ENCODE measurements at regions not wholly inside any gene's neighbourhood (a gene's known extent, or its start where the extent isn't known, plus 50 kb on each side); places are given as distances from the start of the nearest gene placed in this dataset.
A peak's percentile ranks its signal among the peaks of the same experiment; 100 is the strongest.

DNA sequence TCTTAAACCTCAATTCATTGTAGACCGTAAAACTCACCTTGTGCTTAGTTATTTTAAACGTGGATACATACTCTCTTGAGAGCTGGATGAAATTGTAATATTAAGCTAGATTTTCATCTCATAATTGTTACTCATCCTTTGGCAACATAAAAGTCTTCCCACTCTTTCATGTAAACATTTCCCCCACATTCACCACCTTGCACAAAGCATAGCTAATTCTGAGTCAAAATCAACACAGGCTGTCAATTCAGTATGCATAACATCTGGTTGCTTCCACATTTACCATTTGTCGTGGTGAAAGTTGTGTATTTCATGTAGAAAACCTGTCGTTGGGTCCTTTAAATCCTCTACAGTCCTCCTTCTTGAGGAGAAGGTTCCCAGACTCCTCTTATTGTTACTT, 524.6 kb downstream of the OTOL1 start:
- no peak for DNase-seq

DNA sequence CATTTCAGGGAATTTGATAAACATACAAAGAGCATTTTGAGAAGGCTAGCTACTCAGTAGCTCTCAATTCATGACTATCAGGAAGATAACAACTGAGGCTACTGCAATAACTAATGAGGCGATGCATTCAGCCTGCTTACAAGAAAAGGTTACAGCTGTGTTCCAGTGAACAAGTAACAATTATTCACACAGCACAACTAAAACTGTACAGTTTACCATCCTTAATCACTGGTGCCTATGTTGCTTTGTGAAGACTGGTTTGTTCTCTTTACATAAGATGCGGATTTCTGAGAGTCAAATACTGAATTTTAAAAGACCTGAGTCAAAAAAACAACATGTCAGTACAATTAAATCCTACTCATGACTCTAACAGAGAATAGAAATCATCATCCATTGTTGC, 526.3 kb downstream of the OTOL1 start:
- no peak for DNase-seq

DNA sequence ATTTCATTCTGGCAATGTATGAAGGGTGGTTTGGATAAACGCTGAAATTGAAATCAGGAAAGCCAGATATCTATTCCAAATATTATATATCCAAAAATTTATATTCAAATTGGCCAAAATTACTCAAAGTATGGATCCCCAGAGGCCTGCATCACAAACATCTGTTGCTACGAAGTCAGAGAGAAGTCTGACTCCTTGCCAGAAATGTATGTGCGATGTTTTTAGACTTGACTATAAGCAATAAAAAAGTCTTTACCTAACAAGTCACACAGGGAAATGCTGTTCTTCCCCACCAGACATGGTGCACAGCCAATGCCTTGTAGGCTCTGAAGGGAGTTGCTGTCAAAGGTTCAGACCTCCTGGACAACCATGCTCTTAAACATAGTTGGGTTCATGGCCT, 533.1 kb downstream of the OTOL1 start:
- peak; percentile 57 for DNase-seq

DNA sequence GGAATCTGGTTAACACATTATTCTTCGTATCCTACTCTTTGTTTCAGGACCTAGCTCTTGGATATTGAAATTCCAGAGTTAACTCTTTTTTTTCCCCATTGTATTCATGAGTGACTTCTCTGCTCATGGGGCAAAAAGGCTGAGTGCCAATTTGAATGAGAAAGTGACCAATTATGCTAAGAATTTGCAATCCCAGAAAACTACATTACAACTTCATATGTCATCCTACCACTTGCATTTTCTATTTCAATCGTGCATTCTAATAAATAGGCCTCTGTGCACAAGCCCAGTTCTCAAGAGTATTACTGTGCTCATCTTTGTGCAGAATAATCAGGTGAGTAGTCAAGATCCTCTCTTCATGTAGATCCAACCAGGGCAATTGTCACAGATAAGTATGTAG, 537.8 kb downstream of the OTOL1 start:
- no peak for DNase-seq

DNA sequence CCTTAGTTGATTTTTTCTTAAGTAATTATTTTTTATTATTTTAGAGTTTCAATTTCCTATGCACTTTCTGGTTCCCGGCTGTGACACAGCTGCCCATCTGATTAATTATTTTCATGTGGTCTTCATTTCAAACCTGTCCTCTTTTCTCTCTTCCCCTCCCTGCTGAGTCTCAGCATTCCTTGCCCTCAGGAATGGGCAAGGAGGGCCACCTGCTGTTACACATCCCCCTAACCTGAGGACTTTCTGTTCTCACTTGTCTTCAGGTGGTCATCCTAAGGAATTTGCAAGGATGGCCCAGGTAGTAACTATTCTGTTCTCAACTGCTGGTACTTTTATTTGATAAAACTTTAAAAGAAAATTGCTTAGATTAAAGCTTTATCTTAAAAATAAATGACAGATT, 545.0 kb downstream of the OTOL1 start:
- no peak for DNase-seq

DNA sequence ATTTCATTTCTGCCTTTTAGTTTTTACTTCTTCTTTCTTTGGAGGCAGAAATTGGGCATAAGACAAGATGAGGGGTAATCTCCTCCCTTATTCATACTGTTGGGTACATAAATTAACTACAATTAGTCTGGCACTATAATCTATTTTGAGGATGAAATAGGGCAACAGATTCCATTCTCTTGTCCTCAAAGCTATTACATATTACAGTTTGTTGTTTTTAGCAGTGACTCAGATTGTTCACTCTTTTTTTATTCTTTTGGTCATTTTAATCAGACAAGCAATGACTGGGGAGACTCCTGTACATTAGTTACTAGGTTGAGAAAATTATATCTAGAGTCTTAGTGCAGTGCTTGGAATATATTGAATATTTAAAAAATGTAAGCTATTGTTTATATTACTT, 556.0 kb downstream of the OTOL1 start:
- DNase-seq: no peak

DNA sequence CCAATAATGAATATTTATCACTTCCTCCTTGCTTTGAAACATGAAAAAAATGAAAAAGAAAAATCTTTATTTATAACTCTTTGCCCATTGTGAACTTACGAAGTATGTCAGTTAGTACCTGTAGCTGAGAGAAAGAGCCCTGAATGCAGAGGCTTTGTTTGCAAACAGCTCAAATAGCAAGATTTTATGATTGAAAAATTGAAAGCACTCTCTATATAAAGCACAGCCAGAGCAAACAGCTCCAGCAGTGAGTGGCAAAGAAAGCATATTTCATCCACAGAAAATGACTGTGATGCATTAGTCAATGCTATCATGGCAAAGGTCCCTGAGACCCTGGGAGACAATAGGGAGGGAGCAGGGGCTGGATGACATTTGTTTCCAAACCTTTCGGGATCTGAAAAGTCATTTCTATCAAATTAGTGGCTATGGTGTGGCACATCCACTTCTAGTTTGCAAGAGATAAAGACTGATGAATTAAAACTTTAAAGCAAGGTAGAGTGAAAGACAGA, 576.1 kb downstream of the OTOL1 start:
- DNase-seq: no peak

DNA sequence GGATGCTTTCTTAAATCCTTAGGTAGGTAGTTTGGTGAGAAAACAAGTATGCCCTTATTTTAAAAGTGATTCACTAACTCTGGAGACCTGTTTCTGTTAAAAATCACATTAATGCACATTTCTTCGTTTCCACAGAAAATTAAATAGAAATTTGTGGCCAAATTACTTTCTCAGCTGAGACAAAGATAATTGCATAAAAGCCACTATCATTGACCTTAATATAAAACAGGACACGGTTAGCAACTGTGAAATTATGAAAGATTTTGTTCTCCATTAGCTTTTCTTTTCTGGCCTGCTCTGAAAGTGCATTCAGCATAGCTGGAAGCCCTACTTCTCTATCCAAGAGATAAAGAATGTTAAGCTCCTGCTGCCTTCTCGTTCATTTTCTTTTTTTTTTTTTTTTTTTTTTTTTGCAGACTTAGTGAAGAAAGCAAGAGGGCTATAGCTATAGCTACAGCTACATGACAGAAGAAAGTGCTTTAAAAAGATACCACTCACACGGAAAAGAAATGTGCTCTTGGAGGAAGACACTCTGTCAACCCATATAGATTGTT, 576.9 kb downstream of the OTOL1 start:
- no peak for DNase-seq

DNA sequence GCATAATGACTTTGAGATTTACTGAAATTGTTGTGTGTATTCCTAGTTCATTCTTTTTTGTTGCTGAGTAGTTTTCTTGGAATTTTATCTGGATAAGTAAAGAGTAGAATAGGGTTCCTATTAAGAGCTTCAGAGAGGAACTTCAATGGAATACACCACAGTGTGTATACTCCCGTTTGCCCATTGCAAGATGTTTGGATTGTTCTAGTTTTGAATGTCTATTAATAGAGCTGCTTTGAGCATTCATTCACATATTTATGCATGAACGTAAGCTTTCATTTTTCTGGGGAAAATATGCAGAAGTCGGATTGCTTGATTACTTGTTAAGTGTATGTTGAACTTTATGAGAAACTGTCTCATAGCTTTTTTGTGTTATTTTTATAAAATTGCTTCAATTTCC, 580.5 kb downstream of the OTOL1 start:
- no peak for DNase-seq

DNA sequence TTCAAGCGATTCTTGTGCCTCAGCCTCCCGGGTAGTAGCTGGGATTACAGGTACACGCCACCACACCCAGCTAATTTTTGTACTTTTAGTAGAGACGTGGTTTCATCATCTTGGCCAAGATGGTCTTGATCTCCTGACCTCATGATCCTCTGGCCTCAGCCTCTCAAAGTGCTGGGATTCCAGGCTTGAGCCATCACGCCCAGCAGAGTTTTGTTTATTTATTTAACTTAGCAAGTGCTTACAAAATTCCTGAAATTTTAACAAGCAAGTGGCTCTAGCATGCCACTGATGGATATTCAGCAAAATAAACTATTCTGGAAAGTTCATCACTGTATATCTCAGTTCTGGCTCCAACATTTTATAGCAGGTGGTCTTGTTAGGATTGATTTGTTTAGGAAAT, 585.9 kb downstream of the OTOL1 start:
- no peak for DNase-seq

DNA sequence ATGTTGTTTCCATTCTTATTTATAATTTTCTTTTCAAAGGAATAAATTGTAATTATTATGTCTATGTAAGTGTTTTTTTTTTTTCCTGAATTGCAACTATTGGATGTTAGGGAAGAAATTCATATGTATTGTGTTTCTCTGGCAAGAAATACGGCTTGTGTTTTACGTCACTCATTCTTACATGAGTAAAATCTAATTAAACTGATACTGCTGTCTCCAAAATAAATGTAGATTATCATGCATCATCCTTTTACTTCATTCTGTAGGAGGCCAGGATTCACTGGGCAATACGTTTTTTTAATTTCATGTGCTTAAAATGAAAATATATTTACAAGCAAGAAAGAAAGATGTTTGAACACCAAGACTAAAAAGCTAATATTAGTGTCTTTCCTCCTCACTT, 590.8 kb downstream of the OTOL1 start:
- DNase-seq: no peak

DNA sequence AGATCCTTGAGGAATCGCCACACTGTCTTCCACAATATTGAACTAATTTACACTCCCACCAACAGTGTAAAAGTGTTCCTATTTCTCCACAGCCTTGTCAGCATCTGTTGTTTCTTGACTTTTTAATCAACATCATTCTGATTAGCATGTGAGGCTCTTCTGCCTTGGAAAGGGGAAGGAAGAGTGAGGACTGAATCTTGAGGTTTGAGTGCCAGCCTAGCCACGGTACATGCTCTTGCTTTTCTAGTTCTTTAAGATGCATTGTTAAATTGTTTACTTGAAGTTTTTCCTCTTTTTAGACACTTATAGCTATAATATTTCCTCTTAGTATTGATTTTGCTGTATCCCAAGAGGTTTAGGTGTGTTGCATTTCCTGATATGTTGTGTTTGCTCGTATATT, 596.1 kb downstream of the OTOL1 start:
- no peak for DNase-seq

DNA sequence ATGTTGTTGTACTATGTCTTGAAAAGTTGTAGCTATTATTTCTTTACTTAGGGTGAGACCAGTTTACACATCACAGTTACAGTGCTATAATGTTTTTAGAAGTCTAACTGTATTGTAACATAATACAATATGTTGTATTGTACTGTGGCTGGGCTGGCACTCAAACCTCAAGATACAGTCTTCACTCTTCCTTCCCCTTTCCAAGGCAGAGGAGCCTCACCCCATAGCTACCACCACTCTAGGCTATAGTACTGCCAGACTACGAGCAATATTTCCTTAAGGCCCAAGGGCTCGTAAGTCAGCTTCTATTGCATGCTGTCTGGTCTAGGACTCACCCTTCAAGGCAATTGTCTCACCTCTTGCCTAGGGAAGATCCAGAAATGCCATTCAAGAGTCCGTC, 597.7 kb downstream of the OTOL1 start:
- DNase-seq: no peak

DNA sequence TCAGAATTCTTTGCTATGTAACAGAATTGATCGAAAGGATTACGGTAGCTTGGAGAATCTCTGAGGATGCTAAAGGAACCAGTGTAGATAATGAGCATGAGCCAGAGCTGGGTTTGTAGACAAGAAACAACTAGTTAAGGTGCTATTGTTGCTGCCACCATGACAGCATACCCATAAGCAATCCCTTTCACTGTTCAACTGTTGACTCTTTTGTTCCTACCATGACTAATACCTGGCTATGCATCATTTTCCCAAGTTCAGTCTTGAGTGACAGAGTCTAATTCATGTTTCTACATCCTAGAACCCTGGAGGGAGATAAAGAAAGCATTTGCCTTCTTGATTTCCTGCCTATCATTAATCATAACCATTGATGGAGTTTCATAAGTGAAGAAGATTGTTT, 600.3 kb downstream of the OTOL1 start:
- DNase-seq: no peak

DNA sequence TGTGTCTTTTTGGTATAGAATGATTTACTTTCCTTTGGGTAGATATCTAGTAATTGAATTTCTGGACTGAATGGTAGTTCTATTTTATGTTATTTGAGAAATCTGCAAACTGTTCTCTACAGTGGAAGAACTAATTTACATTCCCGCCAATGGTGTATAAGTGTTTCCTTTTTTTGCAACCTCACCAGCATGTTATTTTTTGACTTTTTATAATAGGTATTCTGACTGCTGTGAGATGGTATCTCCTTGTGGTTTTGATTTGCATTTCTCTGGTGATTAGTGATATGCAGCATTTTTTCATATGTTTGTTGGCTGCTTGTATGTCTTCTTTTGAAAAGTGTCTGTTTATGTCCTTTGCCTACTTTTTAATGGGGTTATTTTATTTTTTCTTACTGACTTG, 607.2 kb downstream of the OTOL1 start:
- no peak for DNase-seq

DNA sequence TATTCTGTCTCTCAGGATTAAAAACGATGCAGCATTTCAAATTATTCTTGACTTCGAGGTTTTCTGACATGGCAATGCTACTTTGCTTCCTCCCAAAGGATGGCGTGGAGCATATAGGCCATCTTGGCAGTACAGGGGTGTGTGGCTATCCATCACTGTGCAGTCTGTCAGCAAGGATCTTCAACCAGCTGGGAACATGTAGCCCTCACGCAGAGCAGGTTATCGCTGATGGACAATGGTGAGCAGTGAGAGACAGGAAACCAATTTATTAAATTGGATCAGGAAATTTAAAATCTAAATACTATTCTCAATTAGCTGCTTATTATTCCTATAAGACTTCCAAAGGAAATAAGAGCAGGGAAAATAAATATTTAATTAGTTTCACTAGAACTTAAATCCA, 615.3 kb downstream of the OTOL1 start:
- no peak for DNase-seq

DNA sequence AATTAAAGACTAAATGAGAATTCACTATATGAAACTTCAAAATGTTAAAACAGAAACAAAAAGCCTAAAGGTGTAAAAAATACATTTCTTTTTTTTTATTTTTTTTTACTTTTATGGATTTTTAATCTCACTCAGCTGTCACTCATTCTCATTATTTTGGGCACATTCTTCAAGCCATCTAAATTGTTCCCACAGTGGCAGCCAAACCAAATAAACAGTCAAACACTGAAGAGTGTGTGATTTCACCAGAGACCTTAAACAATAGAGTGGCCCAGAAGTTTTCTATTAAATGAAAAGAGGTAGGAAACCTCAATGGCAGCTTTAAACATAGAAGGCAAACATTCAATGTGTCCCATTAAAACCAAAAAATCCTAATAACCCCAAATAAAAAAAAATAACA, 616.1 kb downstream of the OTOL1 start:
- no peak for DNase-seq

DNA sequence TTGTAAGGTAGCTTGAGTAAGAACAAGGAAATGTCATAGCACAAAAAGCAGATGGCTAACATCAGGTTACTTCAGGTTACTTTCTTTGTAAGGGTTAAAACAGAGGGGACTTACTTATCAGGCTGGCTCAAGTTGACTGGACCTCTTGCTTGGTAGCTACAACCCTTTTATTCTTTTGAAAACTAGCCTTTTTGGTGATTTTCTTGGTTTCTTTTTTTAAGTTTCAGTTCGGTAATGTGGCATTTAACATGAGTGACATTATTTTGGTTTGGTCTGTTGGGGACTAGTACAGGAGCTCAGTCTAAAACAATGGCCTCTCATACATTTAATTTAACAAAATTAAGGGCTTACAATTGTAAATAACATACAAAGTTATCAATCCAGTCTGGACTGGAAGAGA, 621.4 kb downstream of the OTOL1 start:
- no peak for DNase-seq

DNA sequence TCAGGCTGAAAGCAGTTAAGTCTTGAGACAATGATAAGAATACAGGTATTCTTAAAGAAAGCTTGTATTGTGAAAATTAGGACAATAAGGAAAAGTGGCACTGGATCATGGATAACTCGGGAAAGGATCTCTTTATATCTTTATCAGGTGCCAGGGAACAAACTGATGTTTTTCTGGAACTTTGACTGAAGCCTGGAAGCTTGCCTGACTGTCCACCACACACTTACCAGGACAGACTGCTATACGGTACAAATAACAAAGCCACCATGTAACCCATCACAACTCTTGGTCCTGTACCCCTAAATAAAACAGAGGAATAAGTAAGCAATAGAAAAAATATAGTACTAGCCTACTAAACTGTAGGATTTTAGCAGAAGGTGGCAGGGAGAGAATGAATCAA, 623.0 kb downstream of the OTOL1 start:
- DNase-seq: no peak

DNA sequence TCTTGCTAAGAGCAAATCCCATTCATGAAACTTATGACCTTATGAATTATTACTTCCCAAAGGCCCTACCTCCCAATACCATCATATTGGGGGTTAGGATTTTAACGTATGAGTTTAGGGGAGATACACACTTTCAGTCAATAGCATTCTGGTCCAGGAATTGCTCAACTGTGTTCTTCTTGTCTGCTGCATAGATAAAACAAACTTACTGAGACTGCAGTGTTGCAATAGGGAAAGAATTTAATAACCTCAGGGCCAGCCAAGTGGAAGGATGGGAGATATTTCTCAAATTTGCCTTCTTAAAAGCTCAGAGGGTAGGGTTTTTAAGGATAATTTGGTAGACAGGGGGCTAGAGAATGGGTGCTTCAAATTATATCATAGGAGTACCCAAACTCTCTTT, 625.8 kb downstream of the OTOL1 start:
- no peak for DNase-seq

DNA sequence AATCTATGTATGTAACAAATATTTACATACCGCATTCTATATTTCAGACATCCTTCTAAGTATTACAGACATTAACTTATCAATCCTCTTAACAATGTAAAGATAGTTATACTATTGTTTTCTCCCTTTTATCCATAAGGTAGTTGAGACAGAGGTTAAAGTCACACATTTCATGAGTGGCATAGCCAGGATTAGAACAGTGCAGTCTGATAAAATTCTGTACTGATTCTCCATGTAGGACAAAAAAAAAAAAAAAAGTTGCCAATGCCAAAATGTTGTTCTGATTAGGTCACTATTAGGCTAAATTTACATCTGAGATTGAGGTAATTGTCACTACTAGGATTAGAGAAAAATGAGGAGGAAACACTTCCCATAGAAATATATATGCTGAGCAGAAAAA, 629.2 kb downstream of the OTOL1 start:
- DNase-seq: no peak

DNA sequence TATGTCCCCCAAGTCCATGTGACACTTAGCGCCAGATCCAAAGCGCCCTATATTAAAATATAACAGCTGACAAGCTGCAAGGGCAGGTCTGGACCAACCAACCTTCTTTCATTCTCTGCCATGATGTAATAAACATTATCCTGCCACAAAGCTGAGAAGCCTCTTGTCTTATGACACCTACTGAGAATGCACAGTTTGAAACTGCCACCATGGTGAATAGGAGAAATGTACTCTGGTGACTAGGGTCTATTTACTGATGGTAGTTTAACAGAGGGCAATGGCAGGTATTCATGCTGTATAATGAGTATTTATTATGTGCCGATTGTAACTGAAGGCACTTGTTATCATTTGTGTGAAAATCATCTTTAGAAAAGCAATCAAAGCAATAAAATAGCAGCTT, 634.0 kb downstream of the OTOL1 start:
- DNase-seq: no peak

DNA sequence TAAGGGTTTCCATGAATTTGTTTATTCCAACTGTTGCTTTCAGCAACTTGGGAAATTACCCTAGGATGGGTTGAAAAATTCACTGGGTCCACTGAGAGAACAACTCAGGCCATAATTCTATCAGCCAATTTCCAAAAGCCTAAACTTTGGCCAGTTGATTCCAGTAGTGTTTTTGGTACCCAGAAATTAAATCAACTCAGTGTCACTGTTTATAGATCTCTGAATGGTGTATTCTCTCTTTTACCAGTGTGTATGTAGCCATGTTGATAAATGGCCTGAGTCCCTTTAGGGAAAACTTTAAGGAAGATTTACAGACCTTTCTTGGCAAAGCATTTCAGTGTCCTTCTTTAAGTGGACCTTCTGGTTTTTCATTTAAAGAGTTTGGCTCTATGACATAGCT, 636.4 kb downstream of the OTOL1 start:
- no peak for DNase-seq

DNA sequence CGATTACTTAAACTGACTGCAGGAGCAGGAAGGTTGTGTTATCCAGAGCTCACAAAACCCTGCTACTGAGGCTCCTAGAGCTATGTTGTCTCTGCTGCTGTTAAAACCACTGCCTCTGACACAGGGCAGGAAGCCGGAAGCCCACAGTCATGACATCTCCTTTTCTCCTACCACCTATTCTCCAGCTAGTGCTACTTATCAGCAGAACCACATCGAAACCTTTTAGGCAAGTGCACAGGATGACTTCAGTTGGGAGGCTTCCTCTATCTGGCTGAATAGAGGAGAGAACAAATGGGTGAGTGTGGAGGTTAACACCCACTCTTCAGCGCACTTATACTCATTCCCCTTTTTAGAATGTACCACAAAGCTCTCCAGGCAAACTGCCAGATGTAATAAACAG, 638.0 kb downstream of the OTOL1 start:
- DNase-seq: no peak

DNA sequence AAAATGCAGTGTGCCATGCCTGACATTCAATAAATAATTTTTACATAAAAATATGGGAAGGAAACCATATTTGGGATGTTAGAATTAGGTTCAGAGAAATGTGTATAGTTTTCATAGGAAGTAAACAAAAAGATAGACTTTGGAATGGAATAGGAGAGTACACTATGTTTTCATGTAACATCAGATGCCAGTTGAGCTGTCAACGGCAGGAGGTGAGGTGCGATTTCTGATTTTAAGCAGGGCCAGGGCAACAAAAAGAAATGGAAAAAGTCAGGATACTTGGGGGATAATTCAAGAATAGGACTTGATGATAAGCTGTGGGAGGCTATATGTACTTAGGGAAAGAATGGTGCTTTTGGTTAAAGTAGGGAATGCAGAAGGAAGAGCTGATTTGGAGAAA, 639.5 kb downstream of the OTOL1 start:
- no peak for DNase-seq

DNA sequence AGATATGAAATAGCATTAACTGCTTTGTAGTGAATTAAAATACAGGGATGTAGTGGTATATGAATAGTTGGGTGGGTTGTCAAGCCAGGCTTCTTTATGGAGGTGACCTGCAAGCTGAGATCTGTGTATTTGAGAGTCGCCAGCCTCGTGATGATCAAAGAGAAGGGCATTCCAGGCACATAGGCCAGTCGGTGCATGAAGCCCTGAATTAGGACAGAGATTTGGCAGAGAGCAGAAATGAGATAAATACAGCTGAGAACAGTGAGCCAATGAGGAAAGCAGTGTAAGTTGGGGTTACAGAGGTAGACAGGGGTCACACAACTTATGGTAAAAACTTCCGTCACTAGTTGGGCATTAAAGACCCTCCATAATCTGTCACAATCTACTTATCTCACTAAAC, 641.9 kb downstream of the OTOL1 start:
- no peak for DNase-seq
